SK-N-SH (cell line): ENCODE measurements at regions not wholly inside any gene's neighbourhood (a gene's known extent, or its start where the extent isn't known, plus 50 kb on each side); places are given as distances from the start of the nearest gene placed in this dataset.

Experiments used
- ELF1 ChIP-seq: IDR thresholded peaks from 2 replicates; pipeline ENCODE4 v1.4.0; 2012
- EP300 ChIP-seq, 2 experiments: IDR thresholded peaks; 2 replicates each; pipeline versions ENCODE4 v1.4.0 to v1.6.1; 2012; ENCODE audit warnings: borderline replicate concordance in 1 of 2, low read depth in 1 of 2, low read length in 1 of 2
- GATA2 ChIP-seq: sonication (generic); formaldehyde crosslinking; IDR thresholded peaks from 2 replicates; pipeline ENCODE4 v1.5.0; 2020; ENCODE audit warnings: mild to moderate bottlenecking, missing genetic modification reagents
- JUND ChIP-seq: IDR thresholded peaks from 2 replicates; pipeline ENCODE4 v1.4.0; 2012
- MAX ChIP-seq: IDR thresholded peaks from 2 replicates; pipeline ENCODE4 v1.4.0; 2012; ENCODE audit warnings: low read depth
- NRF1 ChIP-seq: IDR thresholded peaks from 2 replicates; pipeline ENCODE4 v1.6.1; 2012; ENCODE audit warnings: low read depth, mild to moderate bottlenecking, low read length
- RAD21 ChIP-seq: IDR thresholded peaks from 2 replicates; pipeline ENCODE4 v1.6.1; 2012; ENCODE audit warnings: mild to moderate bottlenecking, low read length
- RFX5 ChIP-seq: IDR thresholded peaks from 2 replicates; pipeline ENCODE4 v1.6.1; 2012; ENCODE audit warnings: mild to moderate bottlenecking, improper control_type of control experiment, low read length
- RXRA ChIP-seq: IDR thresholded peaks from 2 replicates; pipeline ENCODE4 v1.4.0; 2012; ENCODE audit warnings: low read depth, mild to moderate bottlenecking, borderline replicate concordance
- TAF1 ChIP-seq: IDR thresholded peaks from 2 replicates; pipeline ENCODE4 v1.6.1; 2012; ENCODE audit warnings: low read depth, mild to moderate bottlenecking, low read length, moderate library complexity, borderline replicate concordance
- YY1 ChIP-seq: IDR thresholded peaks from 2 replicates; pipeline ENCODE4 v1.4.0; 2012; ENCODE audit warnings: low read depth, mild to moderate bottlenecking
- TF ChIP-seq, protein P1 (sequence below): fragments of 200-600 bp; sonication (generic); IDR thresholded peaks from 2 replicates; pipeline ENCODE4 v1.6.1; 2017; ENCODE audit warnings: antibody characterized with exemption, mild to moderate bottlenecking, moderate library complexity
- TF ChIP-seq, protein P2 (sequence below): IDR thresholded peaks from 2 replicates; pipeline ENCODE4 v1.4.0; 2012; ENCODE audit warnings: low read depth, borderline replicate concordance

GRCh38 chr20:24830649-24831048 lies 118.4 kb upstream of the CST7 start:
- TF ChIP-seq, protein P1, sequence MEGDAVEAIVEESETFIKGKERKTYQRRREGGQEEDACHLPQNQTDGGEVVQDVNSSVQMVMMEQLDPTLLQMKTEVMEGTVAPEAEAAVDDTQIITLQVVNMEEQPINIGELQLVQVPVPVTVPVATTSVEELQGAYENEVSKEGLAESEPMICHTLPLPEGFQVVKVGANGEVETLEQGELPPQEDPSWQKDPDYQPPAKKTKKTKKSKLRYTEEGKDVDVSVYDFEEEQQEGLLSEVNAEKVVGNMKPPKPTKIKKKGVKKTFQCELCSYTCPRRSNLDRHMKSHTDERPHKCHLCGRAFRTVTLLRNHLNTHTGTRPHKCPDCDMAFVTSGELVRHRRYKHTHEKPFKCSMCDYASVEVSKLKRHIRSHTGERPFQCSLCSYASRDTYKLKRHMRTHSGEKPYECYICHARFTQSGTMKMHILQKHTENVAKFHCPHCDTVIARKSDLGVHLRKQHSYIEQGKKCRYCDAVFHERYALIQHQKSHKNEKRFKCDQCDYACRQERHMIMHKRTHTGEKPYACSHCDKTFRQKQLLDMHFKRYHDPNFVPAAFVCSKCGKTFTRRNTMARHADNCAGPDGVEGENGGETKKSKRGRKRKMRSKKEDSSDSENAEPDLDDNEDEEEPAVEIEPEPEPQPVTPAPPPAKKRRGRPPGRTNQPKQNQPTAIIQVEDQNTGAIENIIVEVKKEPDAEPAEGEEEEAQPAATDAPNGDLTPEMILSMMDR, result no peak
- no peak for TF ChIP-seq YY1
- TF ChIP-seq RXRA, result no peak
- no peak for TF ChIP-seq GATA2 (CRISPR knock-in tag)
- TF ChIP-seq JUND, result no peak
- TF ChIP-seq ELF1, result no peak
- no peak for TF ChIP-seq TAF1
- TF ChIP-seq, protein P2, sequence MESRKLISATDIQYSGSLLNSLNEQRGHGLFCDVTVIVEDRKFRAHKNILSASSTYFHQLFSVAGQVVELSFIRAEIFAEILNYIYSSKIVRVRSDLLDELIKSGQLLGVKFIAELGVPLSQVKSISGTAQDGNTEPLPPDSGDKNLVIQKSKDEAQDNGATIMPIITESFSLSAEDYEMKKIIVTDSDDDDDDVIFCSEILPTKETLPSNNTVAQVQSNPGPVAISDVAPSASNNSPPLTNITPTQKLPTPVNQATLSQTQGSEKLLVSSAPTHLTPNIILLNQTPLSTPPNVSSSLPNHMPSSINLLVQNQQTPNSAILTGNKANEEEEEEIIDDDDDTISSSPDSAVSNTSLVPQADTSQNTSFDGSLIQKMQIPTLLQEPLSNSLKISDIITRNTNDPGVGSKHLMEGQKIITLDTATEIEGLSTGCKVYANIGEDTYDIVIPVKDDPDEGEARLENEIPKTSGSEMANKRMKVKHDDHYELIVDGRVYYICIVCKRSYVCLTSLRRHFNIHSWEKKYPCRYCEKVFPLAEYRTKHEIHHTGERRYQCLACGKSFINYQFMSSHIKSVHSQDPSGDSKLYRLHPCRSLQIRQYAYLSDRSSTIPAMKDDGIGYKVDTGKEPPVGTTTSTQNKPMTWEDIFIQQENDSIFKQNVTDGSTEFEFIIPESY, result no peak
- no peak for TF ChIP-seq EP300 (IDR thresholded peaks at IDR 0.05; ENCODE audit: borderline replicate concordance in 1 of 2, low read depth in 1 of 2, low read length in 1 of 2)
- no peak for TF ChIP-seq RAD21
- TF ChIP-seq NRF1, result no peak
- TF ChIP-seq MAX, result no peak
- no peak for TF ChIP-seq RFX5
